Neural cell (in vitro differentiated cells): ENCODE measurements at regions not wholly inside any gene's neighbourhood (a gene's known extent, or its start where the extent isn't known, plus 50 kb on each side); places are given as distances from the start of the nearest gene placed in this dataset.

Experiments used
- H2AFZ ChIP-seq: fragments of 200-600, 300-800 bp; sonication (generic), shearing (Covaris generic); 2 replicates; pipeline ENCODE4 v1.6.0; 2014; ENCODE audit warnings: low read depth, mild to moderate bottlenecking, antibody characterized with exemption, low read length, moderate library complexity
- H3F3A ChIP-seq: fragments of 200-600 bp; shearing (Covaris generic); 2 replicates; pipeline ENCODE4 v1.6.1; 2016; ENCODE audit warnings: mild to moderate bottlenecking, moderate library complexity, mixed read lengths, antibody characterized with exemption, low read length; ENCODE audit not compliant: insufficient read depth, poor library complexity, severe bottlenecking
- H3K27ac ChIP-seq: fragments of 200-600, 300-800 bp; sonication (generic), shearing (Covaris generic); 2 replicates; pipeline ENCODE4 v1.5.1; 2014; ENCODE audit warnings: mild to moderate bottlenecking, low read length, moderate library complexity
- H3K27me3 ChIP-seq: fragments of 300-800, 200-600 bp; sonication (generic), shearing (Covaris generic); 2 replicates; pipeline ENCODE4 v1.6.0; 2014; ENCODE audit warnings: mild to moderate bottlenecking, low read depth, low read length, moderate library complexity; ENCODE audit not compliant: insufficient read depth
- H3K36me3 ChIP-seq: fragments of 300-800, 200-600 bp; sonication (generic), shearing (Covaris generic); 2 replicates; pipeline ENCODE4 v1.5.1; 2014; ENCODE audit warnings: mild to moderate bottlenecking, antibody characterized with exemption, low read length, moderate library complexity; ENCODE audit not compliant: insufficient read depth
- H3K4me2 ChIP-seq: fragments of 300-800, 200-600 bp; sonication (generic), shearing (Covaris generic); 2 replicates; pipeline ENCODE4 v1.6.0; 2014; ENCODE audit warnings: mild to moderate bottlenecking, low read length
- H3K4me3 ChIP-seq: fragments of 300-800, 200-600 bp; sonication (generic), shearing (Covaris generic); 2 replicates; pipeline ENCODE4 v1.5.1; 2014; ENCODE audit warnings: mild to moderate bottlenecking, low read length, moderate library complexity
- H3K79me2 ChIP-seq: fragments of 200-600 bp; shearing (Covaris generic); replicated peaks from 2 replicates; pipeline ENCODE4 v1.6.0; 2014; ENCODE audit warnings: mild to moderate bottlenecking, low read length, moderate library complexity; ENCODE audit not compliant: insufficient read depth
- H3K9ac ChIP-seq: fragments of 300-800, 200-600 bp; sonication (generic), shearing (Covaris generic); 2 replicates; pipeline ENCODE4 v1.6.1; 2016; ENCODE audit warnings: mild to moderate bottlenecking, low read length, mixed read lengths
- H3K9me2 ChIP-seq: fragments of 200-600 bp; shearing (Covaris generic); 2 replicates; pipeline ENCODE4 v1.6.1; 2016; ENCODE audit warnings: mild to moderate bottlenecking, low read length, mixed read lengths; ENCODE audit not compliant: insufficient read depth
- H3K9me3 ChIP-seq: fragments of 200-600, 300-800 bp; sonication (generic), shearing (Covaris generic); 2 replicates; pipeline ENCODE4 v1.6.1; 2016; ENCODE audit warnings: mild to moderate bottlenecking, mixed run types, low read length, moderate library complexity, mixed read lengths
- H4K20me1 ChIP-seq: fragments of 200-600 bp; shearing (Covaris generic); 2 replicates; pipeline ENCODE4 v1.6.1; 2016; ENCODE audit warnings: mild to moderate bottlenecking, mixed run types; ENCODE audit not compliant: insufficient read depth
- CTCF ChIP-seq: fragments of 450-650 bp; IDR thresholded peaks from 2 replicates; pipeline ENCODE4 v1.5.1; 2014; ENCODE audit warnings: antibody characterized with exemption, mild to moderate bottlenecking, moderate library complexity; ENCODE audit not compliant: poor library complexity, severe bottlenecking
- EP300 ChIP-seq: fragments of 450-650 bp; conservative IDR thresholded peaks from 2 replicates; pipeline ENCODE4 v1.6.1; 2014; ENCODE audit warnings: antibody characterized with exemption, mild to moderate bottlenecking, moderate library complexity; ENCODE audit not compliant: poor library complexity, severe bottlenecking
- EZH2 ChIP-seq: fragments of 200-600, 300-800 bp; shearing (Covaris generic), sonication (generic); IDR thresholded peaks from 2 replicates; pipeline ENCODE4 v1.6.1; 2014; ENCODE audit warnings: antibody characterized with exemption, low read length, borderline replicate concordance, mild to moderate bottlenecking; ENCODE audit not compliant: insufficient read depth, poor library complexity, severe bottlenecking
- MXI1 ChIP-seq: fragments of 450-650 bp; conservative IDR thresholded peaks from 2 replicates; pipeline ENCODE4 v1.6.1; 2014; ENCODE audit warnings: antibody characterized with exemption, mild to moderate bottlenecking; ENCODE audit not compliant: poor library complexity, severe bottlenecking
- POLR2AphosphoS5 ChIP-seq: IDR thresholded peaks from 2 replicates; pipeline ENCODE4 v1.6.1; 2012
- RAD21 ChIP-seq: fragments of 450-650 bp; conservative IDR thresholded peaks from 2 replicates; pipeline ENCODE4 v1.6.1; 2014; ENCODE audit warnings: antibody characterized with exemption, mild to moderate bottlenecking, moderate library complexity
- REST ChIP-seq: IDR thresholded peaks from 2 replicates; pipeline ENCODE4 v1.6.1; 2012; ENCODE audit warnings: borderline replicate concordance
- SMC3 ChIP-seq: fragments of 450-650 bp; conservative IDR thresholded peaks from 2 replicates; pipeline ENCODE4 v1.6.1; 2014; ENCODE audit warnings: antibody characterized with exemption, mild to moderate bottlenecking, moderate library complexity; ENCODE audit not compliant: poor library complexity
- TAF1 ChIP-seq: IDR thresholded peaks from 2 replicates; pipeline ENCODE4 v1.6.1; 2012; ENCODE audit warnings: low read depth

GRCh38 chr10:131016556-131016955 is 295.0 kb downstream of the TCERG1L start:
- Histone ChIP-seq H3K4me2 (no peak overlapping the region), H3K27me3 (no peaks in the 10 kb centered on the region), H3K27ac (no peak overlapping the region), H3F3A (no peaks in the 10 kb centered on the region), H2AFZ (no peak overlapping the region), H3K36me3 (no peaks in the 10 kb centered on the region), H3K9me3 (no peaks in the 10 kb centered on the region), H3K9ac (no peak overlapping the region), H3K4me3 (no peak overlapping the region), H3K79me2 (no peaks in the 10 kb centered on the region), H3K9me2 (no peaks in the 10 kb centered on the region), H4K20me1 (no peaks in the 10 kb centered on the region)
- TF ChIP-seq SMC3, result no peak
- TF ChIP-seq REST, result no peak
- TF ChIP-seq POLR2AphosphoS5, result no peak
- no peak for TF ChIP-seq EZH2
- TF ChIP-seq TAF1, result no peak
- no peak for TF ChIP-seq CTCF
- TF ChIP-seq MXI1, result no peak
- TF ChIP-seq EP300, result no peak
- TF ChIP-seq RAD21, result no peak

GRCh38 chr10:131017566-131018285 is 293.8 kb downstream of the TCERG1L start:
- Histone ChIP-seq H3K9ac (no peak overlapping the region), H3K27me3 (no peaks in the 10 kb centered on the region), H3K27ac (no peak overlapping the region), H3K79me2 (no peaks in the 10 kb centered on the region), H3F3A (no peaks in the 10 kb centered on the region), H3K4me2 (no peak overlapping the region), H2AFZ (no peak overlapping the region), H3K4me3 (no peak overlapping the region), H3K36me3 (no peaks in the 10 kb centered on the region), H3K9me2 (no peaks in the 10 kb centered on the region), H3K9me3 (no peaks in the 10 kb centered on the region), H4K20me1 (no peaks in the 10 kb centered on the region)
- no peak for TF ChIP-seq EP300
- TF ChIP-seq TAF1, result no peak
- no peak for TF ChIP-seq SMC3
- TF ChIP-seq EZH2, result no peak
- no peak for TF ChIP-seq POLR2AphosphoS5
- TF ChIP-seq CTCF, result no peak
